GM18508 (cell line): ENCODE measurements at regions not wholly inside any gene's neighbourhood (a gene's known extent, or its start where the extent isn't known, plus 50 kb on each side); places are given as distances from the start of the nearest gene placed in this dataset.

Source experiments
- ATAC-seq: cut with Tn5 transposase; IDR thresholded peaks from one replicate; pipeline ENCODE4 v1.9.1; 2021; ENCODE audit warnings: moderate number of reproducible peaks; ENCODE audit not compliant: insufficient read depth, unreplicated experiment

GRCh38 chrX:39450234-39450977 is 647.4 kb downstream of the BCOR start:
- no peak for ATAC-seq

- no peak for ATAC-seq
Observed at GRCh38 chrX:39451046-39451445, 646.7 kb downstream of the BCOR start.

GRCh38 chrX:39452401-39452800 is 645.4 kb downstream of the BCOR start:
- ATAC-seq = no peak

- no peak for ATAC-seq
Observed at GRCh38 chrX:39453889-39454621, 643.7 kb downstream of the BCOR start.

GRCh38 chrX:39456894-39457604 is 640.7 kb downstream of the BCOR start:
- ATAC-seq = no peak

GRCh38 chrX:39458779-39459178 is 639.0 kb downstream of the BCOR start:
- no peak for ATAC-seq

GRCh38 chrX:39459204-39459603 is 638.6 kb downstream of the BCOR start:
- no peak for ATAC-seq

GRCh38 chrX:39459952-39460351 is 637.8 kb downstream of the BCOR start:
- no peak for ATAC-seq

- ATAC-seq = no peak
Observed at GRCh38 chrX:39460499-39460898, 637.3 kb downstream of the BCOR start.

- ATAC-seq = no peak
Observed at GRCh38 chrX:39462835-39463234, 634.9 kb downstream of the BCOR start.

GRCh38 chrX:39464253-39464652 is 633.5 kb downstream of the BCOR start:
- no peak for ATAC-seq

- no peak for ATAC-seq
Observed at GRCh38 chrX:39465467-39465866, 632.3 kb downstream of the BCOR start.

GRCh38 chrX:39465906-39466305 is 631.9 kb downstream of the BCOR start:
- no peak for ATAC-seq

GRCh38 chrX:39469126-39469525 is 628.6 kb downstream of the BCOR start:
- no peak for ATAC-seq

- ATAC-seq = no peak
Observed at GRCh38 chrX:39470588-39471407, 627.0 kb downstream of the BCOR start.

- no peak for ATAC-seq
Observed at GRCh38 chrX:39472161-39472560, 625.6 kb downstream of the BCOR start.

- ATAC-seq = no peak
Observed at GRCh38 chrX:39473812-39474211, 623.9 kb downstream of the BCOR start.

- no peak for ATAC-seq
Observed at GRCh38 chrX:39475372-39475771, 622.4 kb downstream of the BCOR start.

GRCh38 chrX:39476604-39477021 is 621.1 kb downstream of the BCOR start:
- ATAC-seq = no peak

- no peak for ATAC-seq
Observed at GRCh38 chrX:39477031-39477761, 620.6 kb downstream of the BCOR start.
